ENCODE measurements at regions not wholly inside any gene's neighbourhood (a gene's known extent, or its start where the extent isn't known, plus 50 kb on each side); places are given as distances from the start of the nearest gene placed in this dataset.

DNA sequence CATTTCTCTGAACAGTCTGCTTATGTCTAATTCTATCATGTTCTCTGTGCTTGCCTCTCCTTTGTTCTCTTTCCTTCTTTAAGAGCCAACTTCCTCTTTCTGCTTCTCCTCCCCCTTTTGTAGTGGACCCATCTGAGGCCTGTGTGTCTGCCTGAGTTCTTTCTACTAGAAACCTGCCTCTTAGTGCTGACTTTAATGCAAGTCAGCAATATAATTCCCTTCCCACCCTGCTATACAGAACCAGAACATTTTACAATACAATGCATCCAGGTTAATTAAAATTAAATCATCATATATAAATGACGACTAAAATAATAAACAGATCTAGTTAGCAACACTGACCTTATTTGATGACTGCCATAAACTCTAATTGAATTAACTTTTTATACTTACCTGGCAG is 82.6 kb upstream of the GAS1 start:
- Mint-ChIP-seq H3K4me3 (ENCODE audit: unreplicated experiment) (no peak overlapping the region), H3K9me3 (ENCODE audit: low read depth) (peaks cover 7% of the 10 kb centered on the region)

DNA sequence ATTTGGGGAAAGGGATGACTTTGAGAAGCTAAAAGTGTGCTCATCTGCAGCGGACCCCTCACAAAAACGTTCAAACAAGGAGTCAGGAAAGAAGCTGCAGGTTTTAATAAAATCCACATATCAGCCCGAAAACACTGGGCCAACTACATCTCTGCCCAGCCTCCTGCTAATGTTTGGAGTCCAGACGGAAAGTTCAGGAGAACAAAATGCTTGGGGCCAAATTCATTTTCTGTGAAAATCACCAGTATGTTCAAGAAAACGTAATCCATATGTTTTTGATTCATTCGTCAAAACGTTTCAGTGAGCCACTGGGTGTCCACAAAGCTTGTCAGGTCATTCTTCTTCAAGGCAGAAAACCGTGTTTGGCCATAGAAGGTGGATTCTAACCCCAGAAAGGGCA is 87.5 kb upstream of the GAS1 start:
- Mint-ChIP-seq H3K27me3 (ENCODE audit: low read depth) (no peaks in the 10 kb centered on the region), H3K4me3 (ENCODE audit: unreplicated experiment) (no peak overlapping the region), H3K9me3 (ENCODE audit: low read depth) (no peaks in the 10 kb centered on the region), H3K27ac (ENCODE audit: unreplicated experiment) (no peak overlapping the region), H3K4me1 (ENCODE audit: low read depth) (peaks cover 58% of the 10 kb centered on the region), H3K36me3 (ENCODE audit: low read depth) (no peaks in the 10 kb centered on the region)
- TF ChIP-seq, protein P1, sequence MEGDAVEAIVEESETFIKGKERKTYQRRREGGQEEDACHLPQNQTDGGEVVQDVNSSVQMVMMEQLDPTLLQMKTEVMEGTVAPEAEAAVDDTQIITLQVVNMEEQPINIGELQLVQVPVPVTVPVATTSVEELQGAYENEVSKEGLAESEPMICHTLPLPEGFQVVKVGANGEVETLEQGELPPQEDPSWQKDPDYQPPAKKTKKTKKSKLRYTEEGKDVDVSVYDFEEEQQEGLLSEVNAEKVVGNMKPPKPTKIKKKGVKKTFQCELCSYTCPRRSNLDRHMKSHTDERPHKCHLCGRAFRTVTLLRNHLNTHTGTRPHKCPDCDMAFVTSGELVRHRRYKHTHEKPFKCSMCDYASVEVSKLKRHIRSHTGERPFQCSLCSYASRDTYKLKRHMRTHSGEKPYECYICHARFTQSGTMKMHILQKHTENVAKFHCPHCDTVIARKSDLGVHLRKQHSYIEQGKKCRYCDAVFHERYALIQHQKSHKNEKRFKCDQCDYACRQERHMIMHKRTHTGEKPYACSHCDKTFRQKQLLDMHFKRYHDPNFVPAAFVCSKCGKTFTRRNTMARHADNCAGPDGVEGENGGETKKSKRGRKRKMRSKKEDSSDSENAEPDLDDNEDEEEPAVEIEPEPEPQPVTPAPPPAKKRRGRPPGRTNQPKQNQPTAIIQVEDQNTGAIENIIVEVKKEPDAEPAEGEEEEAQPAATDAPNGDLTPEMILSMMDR (IDR thresholded peaks at IDR 0.05): peak; percentile 12
- no peak for DNase-seq (ENCODE audit: low spot score)

More for the DNA sequence above, 82.6 kb upstream of the GAS1 start:
- TF ChIP-seq, protein P1 (IDR thresholded peaks at IDR 0.05): no peak
- Mint-ChIP-seq H3K4me1 (ENCODE audit: low read depth) (peaks cover 25% of the 10 kb centered on the region), H3K36me3 (ENCODE audit: low read depth) (peaks cover 3% of the 10 kb centered on the region), H3K27ac (ENCODE audit: unreplicated experiment) (no peak overlapping the region), H3K27me3 (ENCODE audit: low read depth) (no peaks in the 10 kb centered on the region)
- DNase-seq (ENCODE audit: low spot score): no peak

GRCh38 chr9:87035879-87036278 is 88.6 kb upstream of the GAS1 start:
- no peak for DNase-seq (ENCODE audit: low spot score)

GRCh38 chr9:87036506-87036905 is 89.2 kb upstream of the GAS1 start:
- Mint-ChIP-seq H3K27me3 (ENCODE audit: low read depth) (no peaks in the 10 kb centered on the region), H3K27ac (ENCODE audit: unreplicated experiment) (peak overlapping the region; percentile 70), H3K9me3 (ENCODE audit: low read depth) (peaks cover 3% of the 10 kb centered on the region), H3K36me3 (ENCODE audit: low read depth) (no peaks in the 10 kb centered on the region), H3K4me1 (ENCODE audit: low read depth) (peaks cover 71% of the 10 kb centered on the region), H3K4me3 (ENCODE audit: unreplicated experiment) (no peak overlapping the region)
- TF ChIP-seq, protein P1 (IDR thresholded peaks at IDR 0.05): no peak
- DNase-seq (ENCODE audit: low spot score): no peak

More at GRCh38 chr9:87035879-87036278, 88.6 kb upstream of the GAS1 start:
- Mint-ChIP-seq H3K36me3 (ENCODE audit: low read depth) (no peaks in the 10 kb centered on the region), H3K27me3 (ENCODE audit: low read depth) (no peaks in the 10 kb centered on the region), H3K4me1 (ENCODE audit: low read depth) (peaks cover 65% of the 10 kb centered on the region), H3K27ac (ENCODE audit: unreplicated experiment) (peak overlapping the region; percentile 70), H3K4me3 (ENCODE audit: unreplicated experiment) (no peak overlapping the region), H3K9me3 (ENCODE audit: low read depth) (no peaks in the 10 kb centered on the region)
- TF ChIP-seq, protein P1 (IDR thresholded peaks at IDR 0.05): no peak

DNA sequence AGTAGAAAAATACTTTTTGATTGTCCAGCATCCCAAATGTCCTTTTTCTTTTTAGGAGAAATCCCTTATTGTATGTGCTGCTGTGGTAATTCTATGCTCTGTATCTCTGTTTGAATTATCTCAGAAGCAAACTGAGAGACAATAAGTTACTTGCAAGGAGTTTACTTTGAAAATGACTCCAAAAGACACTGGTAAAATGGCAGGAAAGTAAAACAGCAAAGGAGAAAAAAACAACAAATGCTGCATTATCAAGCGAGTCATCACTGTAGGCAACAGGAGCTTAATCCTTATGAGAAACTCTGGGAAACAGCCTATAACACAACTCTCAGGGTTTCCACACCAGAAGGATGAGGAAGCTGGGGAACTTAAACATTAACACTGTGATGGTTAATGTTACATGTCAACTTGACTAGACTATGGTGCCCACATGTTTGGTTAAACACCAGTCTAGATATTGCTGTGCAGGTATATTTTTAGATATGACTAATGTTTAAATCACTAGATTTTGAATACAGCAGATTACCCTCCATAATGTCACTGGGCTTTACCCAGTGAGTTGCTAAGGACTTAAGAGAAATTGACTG is 92.6 kb upstream of the GAS1 start:
- Mint-ChIP-seq H3K36me3 (ENCODE audit: low read depth) (no peaks in the 10 kb centered on the region), H3K9me3 (ENCODE audit: low read depth) (peaks cover 7% of the 10 kb centered on the region), H3K27me3 (ENCODE audit: low read depth) (no peaks in the 10 kb centered on the region), H3K4me3 (ENCODE audit: unreplicated experiment) (no peak overlapping the region), H3K27ac (ENCODE audit: unreplicated experiment) (peak overlapping the region; percentile 50), H3K4me1 (ENCODE audit: low read depth) (peaks cover 50% of the 10 kb centered on the region)
- TF ChIP-seq, protein P1 (IDR thresholded peaks at IDR 0.05): no peak
- DNase-seq (ENCODE audit: low spot score): no peak

Measured in chondrocyte (in vitro differentiated cells).